Activated T-cell treated with anti-CD3 and anti-CD28 coated beads, Interleukin-2, amount 50 U/mL, for 1 hour (primary cell): ENCODE measurements at regions not wholly inside any gene's neighbourhood (a gene's known extent, or its start where the extent isn't known, plus 50 kb on each side); places are given as distances from the start of the nearest gene placed in this dataset.
"Not testable (repeated sequence)": the region's sequence is repeated elsewhere in the genome, so short reads cannot be mapped to it uniquely, and the experiment has no call there.

Experiments
- DNase-seq: peaks from one replicate; pipeline ENCODE4 v3.0.0-alpha.2; 2020

- DNase-seq, result not testable (repeated sequence)
Measured at GRCh38 chr19:27707026-27707425, 1505.9 kb downstream of the UQCRFS1 start.

DNA sequence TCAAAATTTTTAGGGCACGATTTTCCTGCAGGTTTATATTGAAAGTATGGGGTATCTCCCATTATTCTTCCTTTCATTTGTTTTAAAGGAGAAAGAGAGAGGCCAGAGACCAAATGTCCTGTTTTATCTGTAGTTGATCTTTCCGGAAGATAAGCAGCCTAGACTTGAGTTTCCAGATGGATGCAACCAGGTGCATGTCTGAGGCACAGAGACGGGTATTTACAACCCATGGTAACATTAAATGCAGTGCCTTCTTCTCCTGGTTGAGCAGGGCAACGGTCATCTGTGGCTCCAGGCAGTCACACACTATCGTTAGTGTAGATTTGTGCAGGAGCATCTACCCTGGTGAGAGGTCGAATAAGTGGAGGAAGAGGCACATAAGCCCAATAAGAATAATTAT lies 1507.1 kb downstream of the UQCRFS1 start:
- no peak for DNase-seq

DNA sequence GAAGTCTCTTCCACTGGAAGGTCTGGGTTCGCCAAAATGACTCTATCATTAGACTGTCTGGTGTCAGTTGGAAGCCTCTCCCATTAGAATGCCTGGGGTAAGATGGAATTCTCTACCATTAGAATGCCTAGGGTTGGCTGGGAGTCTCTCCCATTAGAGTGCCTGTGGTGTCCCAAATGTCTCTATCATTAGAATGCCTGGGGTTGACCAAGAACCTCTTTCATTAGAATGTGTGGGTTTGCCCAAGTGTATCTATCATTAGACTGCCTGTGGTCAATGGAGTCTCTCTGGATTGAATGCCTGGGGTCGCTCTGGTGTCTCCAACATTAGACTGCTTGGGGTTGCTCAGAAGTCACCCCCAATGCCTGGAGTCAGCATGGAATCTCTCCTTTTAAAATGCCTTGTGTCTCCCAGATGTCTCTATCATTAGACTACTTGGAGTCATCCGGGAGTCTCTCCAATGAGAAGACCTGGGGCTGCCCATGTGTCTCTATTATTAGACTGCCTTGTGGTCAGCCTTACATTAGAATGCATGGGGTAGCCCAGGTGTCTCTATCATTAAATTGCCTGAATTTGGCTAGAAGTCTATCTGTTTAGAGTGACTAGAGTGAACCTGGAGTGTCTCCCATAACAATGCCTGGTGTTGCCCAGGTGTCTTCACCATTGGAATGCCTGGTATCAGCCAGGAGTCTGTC lies 1518.4 kb downstream of the UQCRFS1 start:
- no peak for DNase-seq

- DNase-seq, result no peak
Measured at GRCh38 chr19:27691991-27692390, 1521.0 kb downstream of the UQCRFS1 start.

GRCh38 chr19:27689734-27690241 lies 1523.2 kb downstream of the UQCRFS1 start:
- no peak for DNase-seq

GRCh38 chr19:27684293-27684692 lies 1528.7 kb downstream of the UQCRFS1 start:
- no peak for DNase-seq

DNA sequence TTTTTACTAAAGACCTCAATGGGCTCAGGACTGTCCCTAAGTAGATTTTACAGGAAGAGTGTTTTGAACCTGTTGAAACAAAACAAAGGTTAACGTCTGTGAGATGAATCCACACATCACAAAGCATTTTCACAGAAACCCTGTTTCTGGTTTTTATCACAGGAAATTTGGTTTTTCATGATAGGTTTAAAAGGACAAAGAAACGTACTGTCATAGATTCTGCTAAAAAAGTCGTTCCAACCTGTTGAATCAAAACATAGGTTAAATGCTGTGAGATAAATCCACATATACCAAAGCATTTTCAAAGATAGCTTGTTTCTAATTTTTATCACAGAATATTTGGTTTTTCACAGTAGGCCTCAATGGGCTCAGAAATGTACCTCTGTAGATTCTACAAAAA lies 1531.0 kb downstream of the UQCRFS1 start:
- no peak for DNase-seq

- no peak for DNase-seq
Measured at GRCh38 chr19:27679905-27680304, 1533.0 kb downstream of the UQCRFS1 start.

GRCh38 chr19:27679399-27679798 lies 1533.6 kb downstream of the UQCRFS1 start:
- DNase-seq, result no peak

DNA sequence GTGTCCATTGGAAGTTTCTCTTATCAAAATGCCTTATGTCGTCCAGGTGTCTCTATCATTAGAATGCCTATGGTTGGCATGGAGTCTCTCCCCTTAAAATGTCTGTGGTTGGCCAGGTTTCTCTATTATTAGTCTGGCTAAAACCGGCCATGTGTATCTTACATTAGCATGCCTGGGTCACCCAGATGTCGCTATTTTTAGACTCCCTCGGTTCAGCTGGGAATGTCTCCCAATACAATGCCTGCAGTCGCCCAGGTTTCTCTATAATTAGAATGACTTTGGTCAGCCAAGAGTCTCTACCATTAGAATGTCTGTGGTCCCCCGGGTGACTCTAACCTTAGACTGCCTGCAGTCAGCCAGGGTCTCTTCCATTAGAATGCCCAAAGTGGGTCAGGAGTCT lies 1536.1 kb downstream of the UQCRFS1 start:
- DNase-seq, result no peak

- no peak for DNase-seq
Measured at GRCh38 chr19:27676334-27676733, 1536.6 kb downstream of the UQCRFS1 start.

DNA sequence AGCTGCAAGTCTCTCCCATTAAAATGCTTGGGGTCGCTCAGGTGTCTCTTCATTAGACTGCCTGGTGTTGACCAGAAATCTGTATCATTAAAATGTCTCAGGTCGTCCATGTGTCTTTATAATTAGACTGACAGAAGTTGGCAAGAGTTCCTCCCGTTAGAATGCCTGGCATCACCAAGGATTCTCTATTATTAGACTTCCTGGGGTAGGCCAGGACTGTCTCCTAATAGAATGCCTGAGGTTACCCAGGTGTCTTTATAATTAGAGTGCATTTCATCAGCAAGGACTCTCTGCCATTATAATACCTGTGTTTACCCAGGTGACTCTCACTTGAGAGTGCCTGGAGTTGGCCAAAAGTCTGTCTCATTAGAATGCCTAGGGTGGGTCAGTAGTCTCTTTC lies 1537.2 kb downstream of the UQCRFS1 start:
- DNase-seq, result no peak

DNA sequence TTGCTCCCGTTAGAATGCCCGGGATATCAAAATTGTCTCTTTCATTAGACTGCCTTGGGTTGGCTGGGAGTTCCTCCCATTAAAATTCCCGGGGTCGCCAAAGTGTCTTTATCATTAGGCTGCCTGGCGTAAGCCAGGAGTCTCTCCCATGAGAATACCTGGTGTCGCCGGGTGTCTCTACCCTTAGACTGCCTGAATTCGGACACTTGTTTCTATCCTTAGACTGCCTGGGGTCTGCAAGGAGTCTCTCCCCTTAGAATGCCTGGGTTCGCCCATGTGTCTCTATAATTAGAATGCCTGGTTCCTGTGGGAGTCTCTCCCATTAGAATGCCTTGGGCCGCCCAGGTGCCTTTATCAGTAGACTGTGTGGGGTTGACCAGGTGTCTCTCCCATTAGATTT lies 1538.2 kb downstream of the UQCRFS1 start:
- no peak for DNase-seq

DNA sequence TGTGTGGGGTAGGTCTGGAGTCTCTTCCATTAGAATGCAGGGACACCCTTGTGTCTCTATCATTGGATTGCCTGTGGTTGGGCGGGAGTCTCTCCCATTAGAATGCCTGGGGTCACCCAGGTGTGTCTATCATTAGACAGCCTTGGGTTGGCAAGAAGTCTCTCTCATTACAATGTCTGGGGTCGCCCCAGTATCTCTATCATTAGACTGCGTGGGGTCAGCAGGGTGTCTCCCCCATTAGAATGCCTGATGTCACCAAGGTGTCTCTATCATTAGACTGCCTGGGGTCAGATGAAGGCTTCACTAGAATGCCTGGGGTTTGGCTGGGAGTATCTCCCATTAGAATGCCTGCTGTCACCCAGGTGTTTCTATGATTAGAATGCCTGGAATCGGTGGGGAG lies 1539.0 kb downstream of the UQCRFS1 start:
- DNase-seq, result no peak

GRCh38 chr19:27672309-27673047 lies 1540.5 kb downstream of the UQCRFS1 start:
- no peak for DNase-seq

DNA sequence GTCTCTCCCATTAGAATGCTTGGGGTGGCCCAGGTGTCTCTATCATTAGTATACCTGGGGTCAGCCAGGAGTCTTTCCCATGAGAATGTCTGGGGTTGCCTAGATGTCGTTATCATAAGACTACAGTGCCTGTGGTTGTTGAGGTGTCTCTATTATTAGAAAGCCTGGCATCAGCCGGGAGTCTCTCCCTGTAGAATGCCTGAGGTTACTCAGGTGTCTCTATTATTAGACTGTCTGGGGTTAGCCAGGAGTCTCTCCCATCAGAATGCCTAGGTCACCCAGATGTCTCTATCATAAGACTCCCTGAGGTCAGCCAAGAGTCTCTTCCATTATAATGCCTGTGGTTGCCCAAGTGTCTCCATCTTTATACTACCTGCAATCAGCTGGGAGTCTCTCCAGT lies 1541.1 kb downstream of the UQCRFS1 start:
- no peak for DNase-seq

DNA sequence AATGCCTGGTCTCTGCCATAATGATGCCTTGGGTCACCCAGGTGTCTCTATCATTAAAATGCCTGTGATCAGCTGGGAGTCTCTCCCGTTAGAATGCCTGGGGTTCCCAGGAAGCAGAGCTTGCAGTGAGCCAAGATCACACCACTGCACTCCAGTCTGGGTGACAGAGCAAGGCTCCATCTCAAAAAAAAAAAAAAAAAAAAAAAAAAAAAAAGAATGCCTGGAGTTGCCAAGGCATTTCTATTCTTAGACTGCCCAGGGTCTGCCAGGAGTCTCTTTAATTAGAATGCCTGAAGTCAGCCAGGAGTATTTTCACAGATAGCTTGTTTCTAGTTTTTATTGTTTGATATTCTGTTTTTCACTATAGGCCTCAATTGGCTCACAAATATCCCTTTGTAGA lies 1552.5 kb downstream of the UQCRFS1 start:
- DNase-seq, result no peak

DNA sequence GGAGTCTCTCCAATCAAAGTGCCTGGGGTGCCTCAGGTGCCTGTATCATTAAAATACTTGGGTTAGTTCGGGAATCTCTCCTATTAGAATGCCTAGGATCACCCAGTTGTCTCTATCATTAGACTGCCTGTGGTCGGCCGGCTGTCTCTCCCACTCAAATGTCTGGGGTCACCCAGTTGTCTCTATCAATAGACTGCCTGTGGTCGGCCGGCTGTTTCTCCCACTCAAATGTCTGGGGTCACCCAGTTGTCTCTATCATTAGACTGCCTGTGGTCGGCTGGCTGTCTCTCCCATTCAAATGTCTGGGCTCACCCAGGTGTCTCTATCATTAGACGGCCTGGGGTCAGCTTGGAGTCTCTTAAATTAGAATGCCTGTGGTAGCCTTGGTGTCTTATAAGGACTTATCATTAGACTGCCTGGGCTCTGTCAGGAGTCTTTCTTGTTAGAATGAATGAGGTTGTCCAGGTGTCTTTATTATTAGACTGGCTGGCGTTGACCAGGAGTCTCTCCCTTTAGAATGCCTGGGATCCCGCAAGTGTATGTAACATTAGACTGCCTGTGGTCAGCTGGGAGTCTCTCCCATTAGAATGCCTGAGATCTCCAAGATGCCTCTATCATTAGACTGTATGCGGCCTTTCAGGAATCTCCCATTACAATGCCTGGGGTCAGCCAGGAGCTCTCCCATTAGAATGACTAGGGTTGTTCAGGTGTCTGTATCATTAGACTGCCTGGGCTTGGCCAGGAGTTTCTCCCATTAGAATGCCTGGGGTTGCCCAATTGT lies 1555.5 kb downstream of the UQCRFS1 start:
- no peak for DNase-seq

DNA sequence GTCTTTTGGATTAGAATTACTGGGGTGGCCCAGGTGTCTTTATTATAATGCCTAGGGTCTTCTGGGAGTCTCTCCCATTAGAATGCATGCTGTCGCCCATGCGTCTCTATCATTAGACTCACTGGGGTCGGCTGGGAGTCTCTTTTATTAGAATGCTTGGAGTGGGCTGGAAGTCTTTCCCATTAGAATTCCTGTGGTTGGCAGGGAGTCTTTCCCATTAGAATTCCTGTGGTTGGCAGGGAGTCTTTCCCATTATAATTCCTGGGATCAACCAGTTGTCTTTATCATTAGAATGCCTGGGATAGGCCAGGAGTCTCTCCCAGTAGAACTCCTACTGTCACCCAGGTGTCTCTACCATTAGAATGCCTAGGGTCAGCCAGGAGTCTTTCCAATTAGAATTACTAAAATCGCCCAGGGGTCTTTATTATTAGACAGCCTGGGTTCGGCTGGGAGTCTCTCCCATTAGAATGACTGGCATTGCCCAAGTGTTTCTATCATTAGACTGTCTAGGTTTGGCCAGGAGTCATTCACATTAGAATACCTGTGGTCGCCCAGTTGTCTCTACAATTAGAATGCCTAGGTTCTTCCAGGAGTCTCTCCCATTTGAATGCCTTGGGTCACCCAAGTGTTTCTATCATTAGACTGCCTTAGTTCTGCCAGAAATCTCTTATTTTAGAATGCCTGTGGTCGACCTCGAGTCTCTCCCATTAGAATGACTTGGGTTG lies 1558.5 kb downstream of the UQCRFS1 start:
- no peak for DNase-seq

GRCh38 chr19:27652796-27653195 lies 1560.2 kb downstream of the UQCRFS1 start:
- DNase-seq, result no peak

- no peak for DNase-seq
Measured at GRCh38 chr19:27652281-27652680, 1560.7 kb downstream of the UQCRFS1 start.

DNA sequence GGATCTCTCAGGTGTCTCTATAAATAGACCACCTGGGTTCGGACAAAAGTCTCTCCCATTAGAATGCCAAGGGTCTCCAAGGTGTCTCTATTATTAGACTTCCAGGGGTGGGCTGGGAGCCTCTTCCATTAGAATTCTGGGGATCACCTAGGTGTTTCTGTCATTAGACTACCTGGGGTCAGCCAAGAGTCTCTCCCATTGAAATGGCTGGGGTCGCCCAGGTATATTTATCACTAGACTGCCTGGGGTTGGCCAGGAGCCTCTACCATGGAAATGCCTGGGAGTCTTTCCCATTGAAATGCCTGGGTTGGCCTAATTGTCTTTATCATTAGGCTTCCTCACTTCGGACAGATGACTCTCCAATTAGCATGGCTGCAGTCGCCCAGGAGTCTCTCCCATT lies 1565.5 kb downstream of the UQCRFS1 start:
- DNase-seq, result no peak

DNA sequence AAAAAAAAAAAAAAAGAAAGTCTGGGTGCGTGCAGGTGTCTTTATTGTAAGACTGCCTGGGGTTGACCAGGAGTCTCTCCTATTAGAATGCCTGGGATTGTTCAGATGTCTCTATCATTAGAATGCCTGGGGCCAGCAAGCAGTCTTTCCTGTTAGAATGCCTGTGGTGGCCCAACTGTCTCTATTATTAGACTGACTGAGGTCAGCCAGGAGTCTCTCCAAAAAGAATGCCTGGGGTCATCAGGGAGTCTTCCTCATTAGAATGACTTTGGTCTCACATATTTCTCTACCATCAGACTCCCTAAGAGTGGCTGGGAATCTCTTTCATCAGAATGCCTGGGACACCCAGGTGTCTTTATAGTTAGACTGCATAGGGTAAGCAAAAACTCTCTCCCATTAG lies 1577.5 kb downstream of the UQCRFS1 start:
- DNase-seq, result no peak
